Panc1 (cell line): ENCODE measurements at regions not wholly inside any gene's neighbourhood (a gene's known extent, or its start where the extent isn't known, plus 50 kb on each side); places are given as distances from the start of the nearest gene placed in this dataset.

ENCODE experiments used
- ATAC-seq: fragments of 200-7000 bp; cut with Tn5 transposase; 2 replicates; pipeline ENCODE4 v1.9.1; 2020; ENCODE audit warnings: mild to moderate bottlenecking, moderate library complexity
- BruUV-seq: library from RNA; stranded (reverse); fragments of 400-500 nt; replicated peaks from 2 replicates; lab custom pipeline; 2021; lab: Mats Ljungman, UMichigan
- CTCF ChIA-PET: fragments of 300-600 bp; sonication (Branson Sonifier 250); formaldehyde crosslinking; loops from one replicate; lab custom pipeline; 2022; ENCODE audit warnings: antibody characterized with exemption; lab: Charles Lee
- POLR2A ChIA-PET: fragments of 300-600 bp; sonication (Branson Sonifier 250); formaldehyde crosslinking; loops from one replicate; lab custom pipeline; 2022; ENCODE audit warnings: antibody characterized with exemption; lab: Charles Lee
- DNase-seq: peaks from one replicate; pipeline ENCODE4 v3.0.0-alpha.2; 2010; ENCODE audit warnings: low read depth, low spot score
- H3K27ac ChIP-seq: 2 replicates; pipeline ENCODE4 v1.5.1; 2011; ENCODE audit warnings: mild to moderate bottlenecking, low read length, inconsistent platforms
- H3K27me3 ChIP-seq: fragments of 200-500 bp; sonication (Bioruptor generic); 2 replicates; pipeline ENCODE4 v1.6.0; 2014; ENCODE audit warnings: low read length, inconsistent platforms; ENCODE audit not compliant: control insufficient read depth, insufficient read depth
- H3K36me3 ChIP-seq: fragments of 200-500 bp; sonication (Bioruptor generic); 2 replicates; pipeline ENCODE4 v1.5.1; 2014; ENCODE audit warnings: inconsistent platforms, mild to moderate bottlenecking, low read length, moderate library complexity; ENCODE audit not compliant: control insufficient read depth, insufficient read depth
- H3K4me1 ChIP-seq: 2 replicates; pipeline ENCODE4 v1.5.1; 2011; ENCODE audit warnings: inconsistent platforms, mild to moderate bottlenecking, low read length, moderate library complexity; ENCODE audit not compliant: control insufficient read depth, insufficient read depth
- H3K4me3 ChIP-seq, 2 experiments: 2 replicates each; pipeline ENCODE4 v1.5.1; 2011 to 2012; ENCODE audit warnings: low read depth in 2 of 2, low read length in 2 of 2, mild to moderate bottlenecking in 2 of 2, inconsistent platforms in 1 of 2, moderate library complexity in 1 of 2
- H3K9me3 ChIP-seq: fragments of 200-500 bp; sonication (Bioruptor generic); 2 replicates; pipeline ENCODE4 v1.5.1; 2014; ENCODE audit warnings: low read depth, mild to moderate bottlenecking, inconsistent platforms, low read length, moderate library complexity; ENCODE audit not compliant: control insufficient read depth, insufficient read depth
- POLR2AphosphoS5 ChIP-seq: IDR thresholded peaks from 2 replicates; pipeline ENCODE4 v1.6.1; 2012; ENCODE audit warnings: mild to moderate bottlenecking, low read depth, low read length, moderate library complexity
- SIN3A ChIP-seq: IDR thresholded peaks from 2 replicates; pipeline ENCODE4 v1.6.1; 2012; ENCODE audit warnings: low read depth, mild to moderate bottlenecking, low read length, moderate library complexity, borderline replicate concordance; ENCODE audit not compliant: insufficient read depth
- TCF7L2 ChIP-seq: IDR thresholded peaks from 2 replicates; pipeline ENCODE4 v1.6.1; 2011; ENCODE audit warnings: mild to moderate bottlenecking, low read depth, low read length, inconsistent platforms
- in situ Hi-C: cut with HindIII; loops from 2 replicates; pipeline ENCODE4 v1.10.0; 2016; ENCODE audit warnings: low sequenced_read_pairs, low pct_unique_long_range_greater_than_20kb
- intact Hi-C: fragments of 100-400 bp; cut with micrococcal nuclease; formaldehyde crosslinking; loops from one replicate; pipeline ENCODE4 v1.10.0; 2022; ENCODE audit not compliant: unreplicated experiment
- TF ChIP-seq, protein P1 (sequence below), 2 experiments: IDR thresholded peaks; 2 replicates each; pipeline ENCODE4 v1.6.1; 2011 to 2012; ENCODE audit warnings: low read depth in 2 of 2, control low read depth in 1 of 2, low read length in 1 of 2, mild to moderate bottlenecking in 1 of 2, moderate library complexity in 1 of 2; ENCODE audit not compliant: insufficient read depth in 1 of 2
- TF ChIP-seq, protein P2 (sequence below): fragments of 450-650 bp; IDR thresholded peaks from 2 replicates; pipeline ENCODE4 v1.5.1; 2017; ENCODE audit warnings: mild to moderate bottlenecking

DNA sequence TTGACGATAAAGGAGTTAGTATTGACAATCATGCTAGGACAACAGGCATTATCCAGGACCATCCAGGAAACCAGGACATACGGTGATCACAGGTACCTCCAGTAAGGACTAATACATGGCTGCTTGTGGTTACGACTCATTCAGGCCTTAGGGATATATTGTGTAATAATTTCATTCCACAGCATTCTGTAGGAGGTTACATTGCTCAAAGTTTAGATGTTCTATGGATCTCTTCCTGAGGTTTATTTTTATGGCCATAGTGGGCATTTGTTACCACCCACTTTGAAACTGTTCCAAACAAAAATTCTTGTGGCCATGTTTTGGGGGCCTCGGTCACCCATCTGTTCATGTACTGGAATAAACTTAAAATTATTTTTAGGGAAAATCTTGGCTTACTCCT is 431.6 kb downstream of the METTL4 start:
- no peaks in the 10 kb centered on the region for H3K4me1 ChIP-seq
- ATAC-seq (no peak), DNase-seq (no peak)
- no TSS peak for BruUV-seq
- H3K27me3 ChIP-seq = no peaks in the 10 kb centered on the region
- CTCF ChIA-PET = no interaction called here
- no peaks in the 10 kb centered on the region for H3K36me3 ChIP-seq
- intact Hi-C loops (no loop called here), in situ Hi-C loops (no loop called here)
- H3K4me3 ChIP-seq = no peak overlapping the region
- POLR2A ChIA-PET = no interaction called here
- no peak overlapping the region for H3K27ac ChIP-seq
- TF ChIP-seq TCF7L2 (no peak), SIN3A (no peak), POLR2AphosphoS5 (no peak)
- TF ChIP-seq, protein P1, sequence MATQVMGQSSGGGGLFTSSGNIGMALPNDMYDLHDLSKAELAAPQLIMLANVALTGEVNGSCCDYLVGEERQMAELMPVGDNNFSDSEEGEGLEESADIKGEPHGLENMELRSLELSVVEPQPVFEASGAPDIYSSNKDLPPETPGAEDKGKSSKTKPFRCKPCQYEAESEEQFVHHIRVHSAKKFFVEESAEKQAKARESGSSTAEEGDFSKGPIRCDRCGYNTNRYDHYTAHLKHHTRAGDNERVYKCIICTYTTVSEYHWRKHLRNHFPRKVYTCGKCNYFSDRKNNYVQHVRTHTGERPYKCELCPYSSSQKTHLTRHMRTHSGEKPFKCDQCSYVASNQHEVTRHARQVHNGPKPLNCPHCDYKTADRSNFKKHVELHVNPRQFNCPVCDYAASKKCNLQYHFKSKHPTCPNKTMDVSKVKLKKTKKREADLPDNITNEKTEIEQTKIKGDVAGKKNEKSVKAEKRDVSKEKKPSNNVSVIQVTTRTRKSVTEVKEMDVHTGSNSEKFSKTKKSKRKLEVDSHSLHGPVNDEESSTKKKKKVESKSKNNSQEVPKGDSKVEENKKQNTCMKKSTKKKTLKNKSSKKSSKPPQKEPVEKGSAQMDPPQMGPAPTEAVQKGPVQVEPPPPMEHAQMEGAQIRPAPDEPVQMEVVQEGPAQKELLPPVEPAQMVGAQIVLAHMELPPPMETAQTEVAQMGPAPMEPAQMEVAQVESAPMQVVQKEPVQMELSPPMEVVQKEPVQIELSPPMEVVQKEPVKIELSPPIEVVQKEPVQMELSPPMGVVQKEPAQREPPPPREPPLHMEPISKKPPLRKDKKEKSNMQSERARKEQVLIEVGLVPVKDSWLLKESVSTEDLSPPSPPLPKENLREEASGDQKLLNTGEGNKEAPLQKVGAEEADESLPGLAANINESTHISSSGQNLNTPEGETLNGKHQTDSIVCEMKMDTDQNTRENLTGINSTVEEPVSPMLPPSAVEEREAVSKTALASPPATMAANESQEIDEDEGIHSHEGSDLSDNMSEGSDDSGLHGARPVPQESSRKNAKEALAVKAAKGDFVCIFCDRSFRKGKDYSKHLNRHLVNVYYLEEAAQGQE (IDR thresholded peaks at IDR 0.05; ENCODE audit: insufficient read depth in 1 of 2, low read depth in 2 of 2, low read length in 1 of 2) = no peak
- TF ChIP-seq, protein P2, sequence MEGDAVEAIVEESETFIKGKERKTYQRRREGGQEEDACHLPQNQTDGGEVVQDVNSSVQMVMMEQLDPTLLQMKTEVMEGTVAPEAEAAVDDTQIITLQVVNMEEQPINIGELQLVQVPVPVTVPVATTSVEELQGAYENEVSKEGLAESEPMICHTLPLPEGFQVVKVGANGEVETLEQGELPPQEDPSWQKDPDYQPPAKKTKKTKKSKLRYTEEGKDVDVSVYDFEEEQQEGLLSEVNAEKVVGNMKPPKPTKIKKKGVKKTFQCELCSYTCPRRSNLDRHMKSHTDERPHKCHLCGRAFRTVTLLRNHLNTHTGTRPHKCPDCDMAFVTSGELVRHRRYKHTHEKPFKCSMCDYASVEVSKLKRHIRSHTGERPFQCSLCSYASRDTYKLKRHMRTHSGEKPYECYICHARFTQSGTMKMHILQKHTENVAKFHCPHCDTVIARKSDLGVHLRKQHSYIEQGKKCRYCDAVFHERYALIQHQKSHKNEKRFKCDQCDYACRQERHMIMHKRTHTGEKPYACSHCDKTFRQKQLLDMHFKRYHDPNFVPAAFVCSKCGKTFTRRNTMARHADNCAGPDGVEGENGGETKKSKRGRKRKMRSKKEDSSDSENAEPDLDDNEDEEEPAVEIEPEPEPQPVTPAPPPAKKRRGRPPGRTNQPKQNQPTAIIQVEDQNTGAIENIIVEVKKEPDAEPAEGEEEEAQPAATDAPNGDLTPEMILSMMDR = no peak
- H3K9me3 ChIP-seq = no peaks in the 10 kb centered on the region

DNA sequence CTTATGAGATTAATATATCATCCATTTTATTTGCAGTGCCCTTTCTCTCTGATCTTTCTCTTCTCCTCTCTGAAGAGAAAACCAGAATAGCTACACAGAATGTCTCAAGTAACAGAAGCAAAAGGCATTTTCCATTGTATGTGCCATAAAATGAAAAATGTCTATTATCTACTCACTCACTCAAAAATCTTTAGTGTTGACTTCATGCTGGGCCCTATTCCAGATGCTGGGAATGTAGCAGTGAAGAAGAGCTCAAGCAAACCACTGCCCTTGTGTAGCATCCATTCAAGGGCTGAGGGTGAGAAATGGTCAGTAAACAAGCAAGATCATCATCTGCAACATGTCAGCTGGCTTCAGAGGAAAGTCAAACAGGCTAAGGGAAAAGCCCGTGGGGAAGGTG is 427.7 kb downstream of the METTL4 start:
- Histone ChIP-seq H3K9me3 (no peaks in the 10 kb centered on the region), H3K27me3 (no peaks in the 10 kb centered on the region), H3K4me1 (no peaks in the 10 kb centered on the region), H3K4me3 (no peak overlapping the region), H3K27ac (no peak overlapping the region), H3K36me3 (no peaks in the 10 kb centered on the region)
- CTCF ChIA-PET = no interaction called here
- no peak for DNase-seq
- in situ Hi-C loops (no loop called here), intact Hi-C loops (no loop called here)
- ATAC-seq = no peak
- POLR2A ChIA-PET = no interaction called here
- TF ChIP-seq POLR2AphosphoS5 (no peak), SIN3A (no peak), TCF7L2 (no peak)
- TF ChIP-seq, protein P2 = no peak
- TF ChIP-seq, protein P1 (IDR thresholded peaks at IDR 0.05; ENCODE audit: insufficient read depth in 1 of 2, low read depth in 2 of 2, low read length in 1 of 2) = no peak
- BruUV-seq = no TSS peak
